Mucosa of descending colon (tissue), 3 donors: ENCODE measurements at regions not wholly inside any gene's neighbourhood (a gene's known extent, or its start where the extent isn't known, plus 50 kb on each side); places are given as distances from the start of the nearest gene placed in this dataset.

ENCODE experiments used
- ATAC-seq: fragments of 200-7000 bp; cut with Tn5 transposase; one replicate; pipeline ENCODE4 v1.9.1; 2020; ENCODE audit warnings: mild to moderate bottlenecking, moderate library complexity
- DNase-seq, 3 donors: peaks; one replicate each; pipeline ENCODE4 v3.0.0-alpha.2; 2020
- H3K36me3 ChIP-seq: fragments of 200-600 bp; one replicate; pipeline ENCODE4 v1.8.0; 2021; ENCODE audit warnings: low read depth, mild to moderate bottlenecking
- H3K4me1 ChIP-seq: fragments of 200-600 bp; one replicate; pipeline ENCODE4 v1.8.0; 2021; ENCODE audit warnings: low read depth, mild to moderate bottlenecking
- H3K4me3 ChIP-seq: fragments of 200-600 bp; one replicate; pipeline ENCODE4 v1.8.0; 2021; ENCODE audit warnings: mild to moderate bottlenecking
- H3K9me3 ChIP-seq: fragments of 200-600 bp; one replicate; pipeline ENCODE4 v1.8.0; 2021; ENCODE audit warnings: mild to moderate bottlenecking
- CTCF ChIP-seq: fragments of 200-600 bp; IDR thresholded peaks from one replicate; pipeline ENCODE4 v1.8.0; 2022; ENCODE audit warnings: antibody characterized with exemption, mild to moderate bottlenecking
- intact Hi-C, 2 donors: fragments of 100-400 bp; cut with DNase I in 1 of 2; cut with micrococcal nuclease in 1 of 2; formaldehyde crosslinking; loops; one replicate each; pipeline versions ENCODE4 v1.11.0 to v1.11.1; 2022; cut with DNase I, micrococcal nuclease
- donor health status: DM: no; HTN: no; CAD: no; lungs with moderate emphysema.
- donor health status: DM: no; HTN: no; CAD: no.
- donor health status: DM: no; HTN: yes; CAD: no.

GRCh38 chr15:79373113-79373512 is 59.0 kb upstream of the MINAR1 start:
- Histone ChIP-seq H3K4me3 (no peak overlapping the region), H3K9me3 (no peaks in the 10 kb centered on the region), H3K36me3 (no peaks in the 10 kb centered on the region), H3K4me1 (no peaks in the 10 kb centered on the region)
- intact Hi-C loops: no loop called here
- DNase-seq (no peak), ATAC-seq (no peak)
- no peak for TF ChIP-seq CTCF

DNA sequence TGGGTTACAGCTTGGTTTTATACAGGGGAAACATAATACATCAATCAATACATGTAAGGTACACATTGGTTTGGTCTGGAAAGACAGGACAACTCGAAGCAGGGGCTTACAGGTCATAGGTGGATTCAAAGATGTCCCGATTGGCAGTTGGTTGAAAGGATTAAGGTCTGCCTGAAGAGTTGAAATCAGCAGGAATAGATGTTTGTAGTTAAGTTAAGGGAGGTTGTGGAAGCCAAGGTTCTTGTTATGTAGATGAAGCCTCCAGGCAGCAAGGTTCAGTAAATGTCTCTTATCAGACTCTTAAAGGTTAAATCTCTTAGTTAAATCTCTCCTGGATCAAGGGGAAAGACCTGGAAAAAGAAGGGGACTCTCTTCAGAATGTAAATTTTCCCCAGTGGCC is 58.4 kb upstream of the MINAR1 start:
- DNase-seq: no peak
- no peak overlapping the region for H3K4me3 ChIP-seq
- H3K36me3 ChIP-seq: no peaks in the 10 kb centered on the region
- no peaks in the 10 kb centered on the region for H3K4me1 ChIP-seq
- no peak for ATAC-seq
- intact Hi-C loops: no loop called here
- no peaks in the 10 kb centered on the region for H3K9me3 ChIP-seq
- TF ChIP-seq CTCF: no peak

- Histone ChIP-seq H3K4me3 (no peak overlapping the region), H3K4me1 (no peaks in the 10 kb centered on the region), H3K9me3 (no peaks in the 10 kb centered on the region), H3K36me3 (no peaks in the 10 kb centered on the region)
- intact Hi-C loops: no loop called here
- ATAC-seq: no peak
- DNase-seq: no peak
- TF ChIP-seq CTCF: no peak
Observed at GRCh38 chr15:79376383-79376782, 55.8 kb upstream of the MINAR1 start.

DNA sequence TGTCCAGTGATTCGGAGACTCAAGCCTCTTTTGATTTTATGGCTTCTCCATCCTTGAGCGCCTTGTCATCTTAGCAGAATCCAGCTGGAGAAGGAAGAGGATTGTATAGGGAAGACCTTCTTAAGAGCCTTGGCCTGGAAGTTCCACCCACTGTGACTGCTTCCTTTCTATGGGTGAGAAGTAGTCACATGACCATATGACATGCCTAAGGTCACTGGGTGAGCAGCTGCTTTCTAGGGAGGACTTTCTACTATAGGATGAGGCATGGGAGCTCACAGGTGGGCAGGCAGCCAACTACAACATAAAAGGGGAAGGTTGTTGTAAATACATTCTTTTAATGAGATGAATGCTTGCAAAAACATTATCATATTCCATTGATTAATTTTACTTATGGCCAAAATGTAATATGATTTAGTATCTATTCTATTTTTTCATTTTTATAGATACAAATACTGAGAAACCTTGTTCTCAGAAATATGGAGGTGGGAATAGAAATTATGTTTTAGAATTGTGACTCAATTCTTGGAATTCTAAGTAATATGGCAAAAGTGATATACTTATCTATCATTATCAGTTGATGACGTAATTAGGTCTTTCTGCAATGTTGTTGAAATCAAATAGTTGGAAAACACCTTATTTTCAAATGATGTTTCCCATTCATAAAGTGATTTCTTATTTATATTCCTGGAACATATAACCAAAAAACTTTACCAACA is 53.6 kb upstream of the MINAR1 start:
- DNase-seq (no peak), ATAC-seq (no peak)
- H3K4me1 ChIP-seq: no peaks in the 10 kb centered on the region
- no peak for TF ChIP-seq CTCF
- H3K9me3 ChIP-seq: no peaks in the 10 kb centered on the region
- intact Hi-C loops: no loop called here
- H3K4me3 ChIP-seq: no peak overlapping the region
- no peaks in the 10 kb centered on the region for H3K36me3 ChIP-seq

DNA sequence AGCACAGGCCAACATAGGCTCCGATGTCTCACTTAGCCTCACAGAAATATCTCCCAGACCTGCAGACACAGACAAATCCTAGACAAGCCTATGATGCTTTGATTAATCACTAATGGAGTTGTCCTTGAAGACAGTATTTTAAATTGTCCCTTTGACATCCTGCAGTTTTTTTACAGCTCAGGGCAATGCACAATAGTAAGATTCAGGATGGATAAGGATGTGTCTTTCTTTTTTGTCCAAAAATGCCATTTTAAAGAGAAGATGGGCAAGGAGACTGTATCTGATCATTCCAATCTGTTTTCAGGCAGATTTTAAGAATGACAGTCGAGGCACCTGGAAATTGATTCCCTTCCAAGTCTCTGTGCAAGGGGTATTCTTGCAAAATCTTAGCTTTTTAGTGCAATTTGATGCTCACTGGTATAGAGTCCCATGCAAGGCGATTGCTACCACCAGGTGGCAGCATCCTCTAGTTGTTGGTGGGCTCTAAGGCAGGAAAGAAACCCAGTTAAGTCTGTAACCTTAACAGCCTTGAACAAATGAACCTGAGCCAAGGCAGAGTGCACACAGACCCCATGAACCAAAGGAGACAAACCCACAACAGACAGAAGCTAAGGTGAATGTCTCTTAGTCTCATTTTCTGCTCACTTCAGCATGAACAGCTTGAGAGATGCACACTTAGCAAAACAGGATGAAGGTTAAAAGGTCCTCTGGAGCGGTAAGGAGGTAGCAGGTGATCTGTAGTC is 51.2 kb upstream of the MINAR1 start:
- peak; percentile 65 for TF ChIP-seq CTCF
- Histone ChIP-seq H3K9me3 (no peaks in the 10 kb centered on the region), H3K36me3 (no peaks in the 10 kb centered on the region), H3K4me1 (no peaks in the 10 kb centered on the region), H3K4me3 (no peak overlapping the region)
- DNase-seq (peak; percentile 51 to 95 (median 81)), ATAC-seq (peak; percentile 85)
- intact Hi-C loops: loop anchor here (5.0 kb wide), 2 partner anchors 211 to 471 kb away; no protein-coding TSS in a partner anchor
